Skeletal muscle satellite cell (primary cell): ENCODE measurements at regions not wholly inside any gene's neighbourhood (a gene's known extent, or its start where the extent isn't known, plus 50 kb on each side); places are given as distances from the start of the nearest gene placed in this dataset.
A peak's percentile ranks its signal among the peaks of the same experiment; 100 is the strongest.
"Not testable (repeated sequence)": the region's sequence is repeated elsewhere in the genome, so short reads cannot be mapped to it uniquely, and the experiment has no call there.

Source experiments
- H3K27me3 ChIP-seq: 2 replicates; pipeline ENCODE4 v1.7.0; 2013; ENCODE audit warnings: low read length; ENCODE audit not compliant: control insufficient read depth, insufficient read depth
- H3K36me3 ChIP-seq: 2 replicates; pipeline ENCODE4 v1.7.0; 2013; ENCODE audit warnings: mild to moderate bottlenecking, control low read depth, low read length; ENCODE audit not compliant: insufficient read depth
- H3K4me1 ChIP-seq: 2 replicates; pipeline ENCODE4 v1.7.0; 2013; ENCODE audit warnings: low read length; ENCODE audit not compliant: control insufficient read depth, insufficient read depth
- H3K4me2 ChIP-seq: 2 replicates; pipeline ENCODE4 v1.7.0; 2013; ENCODE audit warnings: mild to moderate bottlenecking, low read length
- H3K4me3 ChIP-seq: 2 replicates; pipeline ENCODE4 v1.7.0; 2013; ENCODE audit warnings: low read length
- H3K9ac ChIP-seq: 2 replicates; pipeline ENCODE4 v1.7.0; 2013; ENCODE audit warnings: mild to moderate bottlenecking, low read depth, low read length, moderate library complexity
- H3K9me3 ChIP-seq: replicated peaks from 2 replicates; pipeline ENCODE4 v1.7.0; 2013; ENCODE audit warnings: mild to moderate bottlenecking, control low read depth, low read length

GRCh38 chr13:48808683-48809082 is 155.0 kb downstream of the CYSLTR2 start:
- no peaks in the 10 kb centered on the region for H3K9me3 ChIP-seq
- peaks cover 29% of the 10 kb centered on the region for H3K4me1 ChIP-seq
- H3K9ac ChIP-seq, result no peak overlapping the region
- no peaks in the 10 kb centered on the region for H3K36me3 ChIP-seq
- no peak overlapping the region for H3K4me2 ChIP-seq
- no peaks in the 10 kb centered on the region for H3K27me3 ChIP-seq
- no peak overlapping the region for H3K4me3 ChIP-seq

- no peaks in the 10 kb centered on the region for H3K27me3 ChIP-seq
- H3K9ac ChIP-seq, result no peak overlapping the region
- H3K4me1 ChIP-seq, result peaks cover 25% of the 10 kb centered on the region
- H3K4me3 ChIP-seq, result no peak overlapping the region
- H3K9me3 ChIP-seq, result no peaks in the 10 kb centered on the region
- H3K36me3 ChIP-seq, result no peaks in the 10 kb centered on the region
- H3K4me2 ChIP-seq, result no peak overlapping the region
Measured at GRCh38 chr13:48810013-48810412, 156.3 kb downstream of the CYSLTR2 start.

DNA sequence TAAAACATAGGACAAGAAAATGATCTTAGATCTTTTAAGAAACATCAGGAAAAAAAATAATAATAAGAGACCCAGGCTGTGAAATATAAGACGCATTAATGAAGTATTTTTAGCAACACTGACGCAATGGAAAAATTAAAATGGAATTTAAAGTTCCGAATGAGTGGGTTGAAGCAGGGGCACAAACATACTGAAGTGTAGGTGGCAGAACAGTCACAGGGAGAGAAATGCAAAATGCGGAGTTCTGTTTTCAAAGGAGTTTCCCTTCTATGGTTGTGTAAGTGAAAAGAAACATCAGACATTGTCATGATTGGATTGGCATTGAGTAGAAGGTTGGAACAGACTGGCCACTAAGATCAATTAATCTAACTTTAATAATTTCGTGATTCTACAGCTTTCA is 159.8 kb downstream of the CYSLTR2 start:
- Histone ChIP-seq H3K4me2 (no peak overlapping the region), H3K27me3 (no peaks in the 10 kb centered on the region), H3K36me3 (no peaks in the 10 kb centered on the region), H3K4me1 (peaks cover 9% of the 10 kb centered on the region), H3K9me3 (no peaks in the 10 kb centered on the region), H3K9ac (no peak overlapping the region), H3K4me3 (no peak overlapping the region)

DNA sequence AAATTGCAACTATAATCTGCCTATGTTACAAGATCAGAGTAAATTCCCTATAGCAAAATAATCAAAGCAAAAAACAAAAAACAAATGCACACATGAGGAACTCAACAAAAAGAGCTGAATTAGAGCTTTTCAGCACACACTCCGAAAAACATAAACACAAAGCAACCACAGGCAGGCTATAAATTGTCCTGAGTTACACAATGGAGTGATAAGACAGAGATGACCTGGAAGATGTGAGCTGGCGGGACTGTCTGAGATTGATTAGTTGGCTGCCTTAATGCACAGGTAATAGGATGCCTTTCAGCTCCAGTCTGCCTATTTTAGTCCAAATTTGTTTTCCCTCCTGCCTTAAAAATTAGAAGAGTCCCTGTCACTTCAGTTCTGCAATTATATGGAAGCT is 159.0 kb upstream of the FNDC3A start:
- Histone ChIP-seq H3K36me3 (no peaks in the 10 kb centered on the region), H3K9me3 (no peaks in the 10 kb centered on the region), H3K9ac (no peak overlapping the region), H3K27me3 (no peaks in the 10 kb centered on the region), H3K4me1 (peaks cover 19% of the 10 kb centered on the region), H3K4me2 (no peak overlapping the region), H3K4me3 (no peak overlapping the region)

DNA sequence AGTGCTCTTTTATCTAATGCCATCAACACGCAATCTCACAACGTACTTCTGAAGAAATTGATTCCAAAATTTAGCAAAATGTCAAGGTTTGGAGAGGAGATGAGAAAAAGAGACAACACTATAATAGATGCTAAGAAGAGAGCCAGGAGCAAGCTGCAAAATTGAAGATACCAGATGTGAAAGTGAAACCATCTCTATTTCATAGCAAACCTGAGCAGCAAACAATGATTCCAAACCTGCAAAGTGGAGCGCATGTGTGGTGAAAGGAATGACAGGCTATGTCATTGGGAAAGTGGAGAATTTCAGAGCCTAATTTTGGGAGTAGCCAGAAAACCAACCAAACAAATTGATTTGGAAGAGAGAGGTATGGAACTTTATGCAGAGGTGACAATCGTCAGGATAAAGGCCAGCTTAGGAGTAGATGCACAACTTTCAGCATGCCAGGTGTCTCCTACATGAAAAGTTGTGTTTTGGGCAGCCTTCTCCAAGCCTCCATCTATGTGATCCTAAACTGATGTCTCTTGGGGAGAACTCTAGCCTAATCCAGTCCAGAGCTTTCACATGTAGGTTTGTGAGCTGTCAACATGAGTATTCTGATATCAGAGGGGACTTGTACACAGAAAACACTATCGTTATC is 158.4 kb upstream of the FNDC3A start:
- Histone ChIP-seq H3K36me3 (no peaks in the 10 kb centered on the region), H3K4me3 (no peak overlapping the region), H3K4me2 (no peak overlapping the region), H3K27me3 (no peaks in the 10 kb centered on the region), H3K9me3 (no peaks in the 10 kb centered on the region), H3K9ac (no peak overlapping the region), H3K4me1 (peaks cover 19% of the 10 kb centered on the region)

- Histone ChIP-seq H3K9me3 (no peaks in the 10 kb centered on the region), H3K27me3 (no peaks in the 10 kb centered on the region), H3K4me2 (peak overlapping the region; percentile 69), H3K4me1 (peaks cover 19% of the 10 kb centered on the region), H3K9ac (peak overlapping the region; percentile 32), H3K4me3 (peak overlapping the region; percentile 51), H3K36me3 (no peaks in the 10 kb centered on the region)
Measured at GRCh38 chr13:48818495-48819356, 157.0 kb upstream of the FNDC3A start.

DNA sequence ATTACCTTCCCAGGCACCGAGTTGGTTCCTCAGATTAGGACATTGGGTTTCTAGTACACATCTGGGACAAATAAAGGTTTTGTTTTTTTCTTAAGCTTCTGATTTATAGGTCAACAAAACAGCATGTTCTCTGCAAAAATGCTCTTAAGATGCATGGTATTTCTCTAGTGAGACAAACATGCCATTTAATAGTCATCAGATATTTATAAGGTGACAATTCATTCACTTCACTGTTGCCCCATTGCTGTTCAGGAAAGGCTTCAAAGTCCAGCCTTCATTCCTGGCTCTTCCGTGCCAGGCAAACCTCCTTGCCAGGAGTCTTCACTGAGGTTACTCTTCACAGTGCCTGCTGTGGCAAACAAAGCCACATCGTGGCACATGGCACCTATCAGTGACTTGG is 156.3 kb upstream of the FNDC3A start:
- Histone ChIP-seq H3K4me3 (no peak overlapping the region), H3K9me3 (no peaks in the 10 kb centered on the region), H3K4me2 (no peak overlapping the region), H3K4me1 (peaks cover 19% of the 10 kb centered on the region), H3K27me3 (no peaks in the 10 kb centered on the region), H3K36me3 (no peaks in the 10 kb centered on the region), H3K9ac (no peak overlapping the region)

- Histone ChIP-seq H3K4me2 (no peak overlapping the region), H3K9me3 (no peaks in the 10 kb centered on the region), H3K27me3 (no peaks in the 10 kb centered on the region), H3K4me1 (peaks cover 19% of the 10 kb centered on the region), H3K36me3 (no peaks in the 10 kb centered on the region), H3K4me3 (no peak overlapping the region), H3K9ac (no peak overlapping the region)
Measured at GRCh38 chr13:48819899-48820298, 155.8 kb upstream of the FNDC3A start.

DNA sequence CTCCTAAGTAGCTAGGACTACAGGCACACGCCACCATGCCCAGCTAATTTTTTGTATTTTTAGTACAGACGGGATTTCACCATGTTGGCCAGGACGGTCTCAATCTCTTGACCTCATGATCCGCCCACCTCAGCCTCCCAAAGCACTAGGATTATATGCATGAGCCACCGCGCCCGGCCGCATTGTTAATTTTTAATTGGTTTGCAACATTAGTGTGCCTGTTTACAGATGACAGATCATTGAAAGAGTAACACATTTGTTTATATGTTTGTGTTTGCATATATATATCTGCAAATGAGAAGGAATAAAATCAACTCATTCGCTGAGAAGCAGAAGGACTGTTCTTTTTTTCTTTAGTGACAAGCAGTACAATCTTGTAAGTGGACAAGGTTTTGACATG is 152.2 kb upstream of the FNDC3A start:
- H3K9ac ChIP-seq, H3K36me3 ChIP-seq, H3K27me3 ChIP-seq, H3K4me3 ChIP-seq, H3K4me2 ChIP-seq, H3K9me3 ChIP-seq: not testable (repeated sequence)
- H3K4me1 ChIP-seq, result peaks cover 14% of the 10 kb centered on the region

DNA sequence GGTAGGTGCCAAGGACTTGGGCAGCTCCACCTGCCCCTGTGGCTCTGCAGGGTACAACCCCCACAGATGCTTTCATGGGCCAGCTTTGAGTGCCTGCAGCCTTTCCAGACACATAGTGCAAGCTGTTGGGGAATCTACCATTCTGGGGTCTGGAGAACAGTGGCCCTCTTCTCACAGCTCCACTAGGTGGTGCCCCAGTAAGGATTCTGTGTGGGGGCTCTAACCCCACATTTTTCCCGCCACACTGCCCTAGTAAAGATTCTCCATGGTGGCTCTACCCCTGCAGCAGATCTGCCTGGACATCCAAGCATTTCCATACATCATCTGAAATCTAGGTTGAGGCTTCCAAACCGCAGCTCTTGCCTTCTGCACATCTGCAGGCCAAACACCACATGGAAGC is 149.7 kb upstream of the FNDC3A start:
- Histone ChIP-seq H3K36me3 (no peaks in the 10 kb centered on the region), H3K4me1 (peaks cover 14% of the 10 kb centered on the region)

DNA sequence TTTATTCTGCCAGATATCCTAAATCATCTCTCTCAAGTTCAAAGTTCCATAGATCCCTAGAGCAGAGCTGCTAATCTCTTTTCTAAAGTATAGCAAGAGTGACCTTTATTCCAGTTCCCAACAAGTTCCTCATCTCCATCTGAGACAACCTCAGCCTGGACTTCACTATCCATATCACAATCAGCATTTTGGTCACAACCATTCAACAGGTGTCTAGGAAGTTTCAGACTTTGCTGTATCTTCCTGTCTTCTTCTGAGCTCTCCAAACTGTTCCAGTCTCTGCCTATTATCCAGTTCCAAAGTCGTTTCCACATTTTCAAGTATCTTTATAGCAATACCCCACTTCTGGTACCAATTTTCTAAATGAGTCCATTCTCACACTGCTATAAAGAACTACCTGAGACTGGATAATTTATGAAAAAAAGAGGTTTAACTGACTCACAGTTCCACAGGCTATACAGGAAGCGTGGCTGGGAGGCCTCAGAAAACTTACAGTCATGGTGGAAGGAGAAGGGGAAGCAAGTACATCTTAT is 148.7 kb upstream of the FNDC3A start:
- not testable (repeated sequence) for H3K36me3 ChIP-seq, H3K4me2 ChIP-seq, H3K9ac ChIP-seq, H3K9me3 ChIP-seq, H3K4me3 ChIP-seq, H3K27me3 ChIP-seq
- H3K4me1 ChIP-seq, result peaks cover 14% of the 10 kb centered on the region

More for the DNA sequence above, 149.7 kb upstream of the FNDC3A start:
- Histone ChIP-seq H3K9ac (no peak overlapping the region), H3K27me3 (no peaks in the 10 kb centered on the region), H3K4me2 (no peak overlapping the region), H3K9me3 (no peaks in the 10 kb centered on the region), H3K4me3 (no peak overlapping the region)
